ENCODE measurements at regions not wholly inside any gene's neighbourhood (a gene's known extent, or its start where the extent isn't known, plus 50 kb on each side); places are given as distances from the start of the nearest gene placed in this dataset.

GRCh38 chr6:132041706-132042105, 90.5 kb upstream of the CCN2 start:
- no peak for TF ChIP-seq CTCF (IDR thresholded peaks at IDR 0.05 in 2 of 3, conservative IDR thresholded peaks at IDR 0.05 in 1 of 3; ENCODE audit: borderline replicate concordance in 1 of 3, insufficient read depth in 1 of 3, low read depth in 2 of 3, low read length in 2 of 3)
- TF ChIP-seq YY1 (IDR thresholded peaks at IDR 0.05; ENCODE audit: extremely low read depth, insufficient replicate concordance, low read depth, low read length): no peak
- TF ChIP-seq EZH2 (IDR thresholded peaks at IDR 0.05): no peak
- TF ChIP-seq POLR2A (IDR thresholded peaks at IDR 0.05; ENCODE audit: borderline replicate concordance, extremely low read depth, insufficient read depth, insufficient read length): no peak
- TF ChIP-seq ZNF274 (IDR thresholded peaks at IDR 0.05; ENCODE audit: low read depth, low read length): no peak

Data from HCT116 (cell line).